ENCODE measurements at regions not wholly inside any gene's neighbourhood (a gene's known extent, or its start where the extent isn't known, plus 50 kb on each side); places are given as distances from the start of the nearest gene placed in this dataset.
"Not testable (repeated sequence)": the region's sequence is repeated elsewhere in the genome, so short reads cannot be mapped to it uniquely, and the experiment has no call there.

- no peak for DNase-seq (ENCODE audit: low read depth in 2 of 2)
Measured at GRCh38 chr13:81395368-81395767, 1054.4 kb upstream of the SPRY2 start.

GRCh38 chr13:81394640-81395039 lies 1053.7 kb upstream of the SPRY2 start:
- DNase-seq (ENCODE audit: low read depth in 2 of 2), result no peak

GRCh38 chr13:81393721-81394120 lies 1052.8 kb upstream of the SPRY2 start:
- DNase-seq (ENCODE audit: low read depth in 2 of 2), result no peak

- no peak for DNase-seq (ENCODE audit: low read depth in 2 of 2)
Measured at GRCh38 chr13:81393110-81393509, 1052.2 kb upstream of the SPRY2 start.

- no peak for DNase-seq (ENCODE audit: low read depth in 2 of 2)
Measured at GRCh38 chr13:81388400-81388799, 1047.5 kb upstream of the SPRY2 start.

- DNase-seq (ENCODE audit: low read depth in 2 of 2), result no peak
Measured at GRCh38 chr13:81383444-81383843, 1042.5 kb upstream of the SPRY2 start.

- DNase-seq (ENCODE audit: low read depth in 2 of 2), result no peak
Measured at GRCh38 chr13:81382246-81382645, 1041.3 kb upstream of the SPRY2 start.

- DNase-seq (ENCODE audit: low read depth in 2 of 2), result no peak
Measured at GRCh38 chr13:81381560-81381959, 1040.6 kb upstream of the SPRY2 start.

GRCh38 chr13:81379183-81379582 lies 1038.3 kb upstream of the SPRY2 start:
- no peak for DNase-seq (ENCODE audit: low read depth in 2 of 2)

GRCh38 chr13:81377921-81378320 lies 1037.0 kb upstream of the SPRY2 start:
- DNase-seq (ENCODE audit: low read depth in 2 of 2), result no peak

- DNase-seq (ENCODE audit: low read depth in 2 of 2), result no peak
Measured at GRCh38 chr13:81375709-81376108, 1034.8 kb upstream of the SPRY2 start.

GRCh38 chr13:81362711-81363110 lies 1021.8 kb upstream of the SPRY2 start:
- not testable (repeated sequence) for DNase-seq (ENCODE audit: low read depth in 2 of 2)

- DNase-seq (ENCODE audit: low read depth in 2 of 2), result no peak
Measured at GRCh38 chr13:81350056-81350455, 1009.1 kb upstream of the SPRY2 start.

- not testable (repeated sequence) for DNase-seq (ENCODE audit: low read depth in 2 of 2)
Measured at GRCh38 chr13:81340118-81341069, 999.5 kb upstream of the SPRY2 start.

GRCh38 chr13:81339666-81340065 lies 998.7 kb upstream of the SPRY2 start:
- DNase-seq (ENCODE audit: low read depth in 2 of 2), result not testable (repeated sequence)

GRCh38 chr13:81334481-81334880 lies 993.6 kb upstream of the SPRY2 start:
- DNase-seq (ENCODE audit: low read depth in 2 of 2), result no peak

GRCh38 chr13:81326913-81327312 lies 986.0 kb upstream of the SPRY2 start:
- no peak for DNase-seq (ENCODE audit: low read depth in 2 of 2)

- no peak for DNase-seq (ENCODE audit: low read depth in 2 of 2)
Measured at GRCh38 chr13:81320516-81320915, 979.6 kb upstream of the SPRY2 start.

- DNase-seq (ENCODE audit: low read depth in 2 of 2), result no peak
Measured at GRCh38 chr13:81319351-81319750, 978.4 kb upstream of the SPRY2 start.

GRCh38 chr13:81318231-81319019 lies 977.5 kb upstream of the SPRY2 start:
- no peak for DNase-seq (ENCODE audit: low read depth in 2 of 2)

- DNase-seq (ENCODE audit: low read depth in 2 of 2), result no peak
Measured at GRCh38 chr13:81314461-81314860, 973.5 kb upstream of the SPRY2 start.

- DNase-seq (ENCODE audit: low read depth in 2 of 2), result no peak
Measured at GRCh38 chr13:81305928-81306327, 965.0 kb upstream of the SPRY2 start.
